ENCODE measurements at regions not wholly inside any gene's neighbourhood (a gene's known extent, or its start where the extent isn't known, plus 50 kb on each side); places are given as distances from the start of the nearest gene placed in this dataset.
"Not testable (repeated sequence)": the region's sequence is repeated elsewhere in the genome, so short reads cannot be mapped to it uniquely, and the experiment has no call there.

- DNase-seq: no peak
These were observed 945.2 kb upstream of the PTPRD start for GRCh38 chr9:11558043-11558442.

- DNase-seq: no peak
These were observed 946.4 kb upstream of the PTPRD start for GRCh38 chr9:11559001-11559776.

GRCh38 chr9:11577522-11577921 lies 964.7 kb upstream of the PTPRD start:
- DNase-seq: peak; percentile 39

- DNase-seq: no peak
These were observed 983.0 kb upstream of the PTPRD start for GRCh38 chr9:11595756-11596155.

- no peak for DNase-seq
These were observed 1005.5 kb upstream of the PTPRD start for GRCh38 chr9:11618241-11618805.

GRCh38 chr9:11632691-11633090 lies 1019.9 kb upstream of the PTPRD start:
- peak; percentile 31 for DNase-seq

- no peak for DNase-seq
These were observed 1034.0 kb upstream of the PTPRD start for GRCh38 chr9:11646831-11647230.

- no peak for DNase-seq
These were observed 1039.3 kb upstream of the TYRP1 start for GRCh38 chr9:11653867-11654266.

- no peak for DNase-seq
These were observed 1029.3 kb upstream of the TYRP1 start for GRCh38 chr9:11663913-11664312.

- DNase-seq: no peak
These were observed 1016.4 kb upstream of the TYRP1 start for GRCh38 chr9:11676821-11677220.

GRCh38 chr9:11686733-11687132 lies 1006.5 kb upstream of the TYRP1 start:
- peak; percentile 30 for DNase-seq

GRCh38 chr9:11697126-11697525 lies 996.1 kb upstream of the TYRP1 start:
- no peak for DNase-seq

GRCh38 chr9:11701706-11702105 lies 991.5 kb upstream of the TYRP1 start:
- no peak for DNase-seq

GRCh38 chr9:11702548-11702947 lies 990.6 kb upstream of the TYRP1 start:
- no peak for DNase-seq

- not testable (repeated sequence) for DNase-seq
These were observed 989.0 kb upstream of the TYRP1 start for GRCh38 chr9:11704198-11704597.

- no peak for DNase-seq
These were observed 984.3 kb upstream of the TYRP1 start for GRCh38 chr9:11708899-11709298.

GRCh38 chr9:11709567-11709966 lies 983.6 kb upstream of the TYRP1 start:
- DNase-seq: no peak

GRCh38 chr9:11713077-11713476 lies 980.1 kb upstream of the TYRP1 start:
- DNase-seq: no peak

GRCh38 chr9:11722957-11723356 lies 970.2 kb upstream of the TYRP1 start:
- DNase-seq: no peak

- no peak for DNase-seq
These were observed 966.5 kb upstream of the TYRP1 start for GRCh38 chr9:11726659-11727058.

- no peak for DNase-seq
These were observed 957.8 kb upstream of the TYRP1 start for GRCh38 chr9:11735391-11735790.

GRCh38 chr9:11742471-11742870 lies 950.7 kb upstream of the TYRP1 start:
- no peak for DNase-seq

GRCh38 chr9:11743356-11743755 lies 949.8 kb upstream of the TYRP1 start:
- no peak for DNase-seq

- no peak for DNase-seq
These were observed 943.8 kb upstream of the TYRP1 start for GRCh38 chr9:11749396-11749795.

GRCh38 chr9:11755951-11756350 lies 937.2 kb upstream of the TYRP1 start:
- DNase-seq: no peak

Data from NCI-H1694 (cell line).